Colonic mucosa (tissue), 4 donors: ENCODE measurements at regions not wholly inside any gene's neighbourhood (a gene's known extent, or its start where the extent isn't known, plus 50 kb on each side); places are given as distances from the start of the nearest gene placed in this dataset.

Source experiments
- DNase-seq: peaks from one replicate; pipeline ENCODE4 v3.0.0-alpha.2; 2020
- H3K27ac ChIP-seq: fragments of 200-600 bp; one replicate; pipeline ENCODE4 v1.8.0; 2021
- H3K27me3 ChIP-seq: fragments of 200-600 bp; one replicate; pipeline ENCODE4 v1.8.0; 2021
- H3K36me3 ChIP-seq: fragments of 200-600 bp; one replicate; pipeline ENCODE4 v1.8.0; 2021
- H3K4me1 ChIP-seq: fragments of 200-600 bp; one replicate; pipeline ENCODE4 v1.8.0; 2021; ENCODE audit warnings: mild to moderate bottlenecking
- H3K4me3 ChIP-seq: fragments of 200-600 bp; one replicate; pipeline ENCODE4 v1.8.0; 2021
- H3K9ac ChIP-seq, 2 donors: one replicate each; pipeline ENCODE4 v1.7.0; 2013; ENCODE audit warnings: control low read depth in 2 of 2, low read depth in 2 of 2, low read length in 2 of 2
- H3K9me3 ChIP-seq: fragments of 200-600 bp; one replicate; pipeline ENCODE4 v1.8.0; 2021
- CTCF ChIP-seq: fragments of 200-600 bp; IDR thresholded peaks from one replicate; pipeline ENCODE4 v1.8.0; 2022; ENCODE audit warnings: antibody characterized with exemption, mild to moderate bottlenecking
- intact Hi-C: fragments of 100-400 bp; cut with DNase I; formaldehyde crosslinking; loops from one replicate; pipeline ENCODE4 v1.14.1; 2022
- donor health status: healthy.
- donor health status: DM: no; HTN: no; CAD: no.
- donor health status: DM: no; HTN: no; CAD: no.

GRCh38 chr12:114995891-114996290 is 311.9 kb upstream of the TBX3 start:
- no peak for DNase-seq
- H3K9me3 ChIP-seq, result no peaks in the 10 kb centered on the region

GRCh38 chr12:114993165-114993564 is 309.2 kb upstream of the TBX3 start:
- H3K36me3 ChIP-seq, result no peaks in the 10 kb centered on the region
- intact Hi-C loops, result no loop called here
- H3K4me3 ChIP-seq, result no peak overlapping the region
- no peak overlapping the region for H3K9ac ChIP-seq
- H3K27me3 ChIP-seq, result no peaks in the 10 kb centered on the region
- H3K9me3 ChIP-seq, result no peaks in the 10 kb centered on the region
- TF ChIP-seq CTCF, result no peak
- no peaks in the 10 kb centered on the region for H3K4me1 ChIP-seq
- no peak overlapping the region for H3K27ac ChIP-seq
- no peak for DNase-seq

More at GRCh38 chr12:114995891-114996290, 311.9 kb upstream of the TBX3 start:
- H3K36me3 ChIP-seq, result no peaks in the 10 kb centered on the region
- no peak overlapping the region for H3K9ac ChIP-seq
- intact Hi-C loops, result no loop called here
- no peak overlapping the region for H3K27ac ChIP-seq
- H3K4me1 ChIP-seq, result no peaks in the 10 kb centered on the region
- no peaks in the 10 kb centered on the region for H3K27me3 ChIP-seq
- H3K4me3 ChIP-seq, result no peak overlapping the region
- TF ChIP-seq CTCF, result no peak

DNA sequence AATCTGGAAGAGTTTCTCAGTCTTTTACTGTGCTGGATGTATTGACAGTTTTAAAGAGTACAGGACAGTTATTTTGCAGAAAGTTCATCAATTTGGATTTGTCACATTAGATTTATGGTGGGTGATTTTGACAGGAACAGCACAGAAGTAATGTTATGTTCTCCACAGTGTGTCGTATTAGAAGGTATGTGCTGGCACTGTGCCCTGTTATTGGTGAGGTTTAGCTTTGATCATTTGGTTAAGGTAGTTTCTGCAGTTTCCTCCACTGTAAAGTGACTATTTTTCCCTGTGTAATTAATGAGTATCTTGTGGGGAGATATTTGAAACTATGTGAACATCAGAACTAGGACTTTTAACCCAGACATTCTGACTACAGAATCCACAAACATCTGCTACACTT is 308.5 kb upstream of the TBX3 start:
- intact Hi-C loops, result no loop called here
- H3K27me3 ChIP-seq, result no peaks in the 10 kb centered on the region
- no peak overlapping the region for H3K27ac ChIP-seq
- TF ChIP-seq CTCF, result no peak
- no peaks in the 10 kb centered on the region for H3K36me3 ChIP-seq
- H3K9me3 ChIP-seq, result no peaks in the 10 kb centered on the region
- DNase-seq, result no peak
- no peak overlapping the region for H3K9ac ChIP-seq
- no peak overlapping the region for H3K4me3 ChIP-seq
- no peaks in the 10 kb centered on the region for H3K4me1 ChIP-seq

DNA sequence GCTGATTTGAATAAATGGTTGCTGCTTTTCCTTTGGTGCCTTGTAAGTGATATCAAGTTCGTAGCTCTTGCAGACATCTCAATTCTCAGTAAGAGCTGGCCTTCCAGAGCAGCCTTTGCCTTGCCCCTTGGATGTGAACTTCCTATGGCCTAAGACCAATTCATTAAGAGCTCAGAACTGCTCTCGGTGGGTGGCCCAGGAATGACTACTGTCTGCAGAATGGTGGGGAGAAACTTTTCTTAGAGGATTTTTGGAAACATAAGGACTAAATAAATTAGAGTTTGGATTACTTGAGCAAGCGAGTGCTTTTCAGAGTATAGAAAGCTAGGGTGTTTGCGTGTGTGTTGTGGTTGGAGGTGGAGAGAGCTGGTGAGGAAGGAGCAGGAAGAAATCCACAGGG is 306.4 kb upstream of the TBX3 start:
- Histone ChIP-seq H3K4me3 (no peak overlapping the region), H3K9ac (no peak overlapping the region), H3K9me3 (no peaks in the 10 kb centered on the region), H3K27ac (no peak overlapping the region), H3K36me3 (no peaks in the 10 kb centered on the region), H3K4me1 (no peaks in the 10 kb centered on the region), H3K27me3 (no peaks in the 10 kb centered on the region)
- intact Hi-C loops, result no loop called here
- TF ChIP-seq CTCF, result no peak
- DNase-seq, result no peak

DNA sequence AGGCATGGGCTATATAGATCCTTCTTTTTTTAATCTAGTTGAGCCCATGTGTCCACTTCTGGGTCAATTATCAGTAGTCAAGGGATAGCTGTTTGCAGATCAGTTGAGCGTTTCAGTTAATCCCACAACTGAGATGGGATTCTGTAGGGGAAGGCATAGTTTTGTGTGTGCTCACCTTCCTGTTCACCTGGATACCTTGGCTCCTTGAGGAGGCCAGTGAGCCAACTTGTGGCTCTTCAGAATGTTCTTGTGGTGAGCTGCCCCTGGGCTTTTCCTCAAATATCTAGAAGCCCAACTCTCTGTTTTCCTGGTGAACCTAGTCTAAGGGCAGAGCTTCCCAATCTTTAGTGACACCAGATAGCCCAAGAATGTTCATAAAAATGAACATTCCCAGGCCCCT is 302.9 kb upstream of the TBX3 start:
- Histone ChIP-seq H3K4me3 (no peak overlapping the region), H3K27ac (no peak overlapping the region), H3K9me3 (no peaks in the 10 kb centered on the region), H3K9ac (no peak overlapping the region), H3K36me3 (no peaks in the 10 kb centered on the region), H3K27me3 (no peaks in the 10 kb centered on the region), H3K4me1 (no peaks in the 10 kb centered on the region)
- TF ChIP-seq CTCF, result no peak
- intact Hi-C loops, result no loop called here
- no peak for DNase-seq

- DNase-seq, result no peak
- Histone ChIP-seq H3K27ac (no peak overlapping the region), H3K9ac (no peak overlapping the region), H3K36me3 (no peaks in the 10 kb centered on the region), H3K9me3 (no peaks in the 10 kb centered on the region), H3K4me3 (no peak overlapping the region), H3K4me1 (no peaks in the 10 kb centered on the region), H3K27me3 (no peaks in the 10 kb centered on the region)
- intact Hi-C loops, result no loop called here
- no peak for TF ChIP-seq CTCF
These were observed 302.3 kb upstream of the TBX3 start for GRCh38 chr12:114986178-114986714.
